T-helper 17 cell (primary cell): ENCODE measurements at regions not wholly inside any gene's neighbourhood (a gene's known extent, or its start where the extent isn't known, plus 50 kb on each side); places are given as distances from the start of the nearest gene placed in this dataset.

Source experiments
- ATAC-seq: fragments of 150-1000 bp; cut with Tn5 transposase; 2 replicates; pipeline ENCODE4 v1.10.0; 2021; ENCODE audit warnings: mild to moderate bottlenecking, moderate library complexity
- DNase-seq, 3 donors: peaks; one replicate each; pipeline versions ENCODE4 v3.0.0 to v3.0.0-alpha.2; 2020 to 2021
- H3K9me3 ChIP-seq: one replicate; pipeline ENCODE4 v1.7.0; 2013; ENCODE audit warnings: low read length, mild to moderate bottlenecking; ENCODE audit not compliant: control insufficient read depth, poor library complexity, severe bottlenecking
- H3K27ac Mint-ChIP-seq: one replicate; pipeline ENCODE4 v1.8.0; 2022; ENCODE audit warnings: mild to moderate bottlenecking, moderate library complexity, mixed read lengths
- H3K27me3 Mint-ChIP-seq: one replicate; pipeline ENCODE4 v1.8.0; 2022; ENCODE audit warnings: mixed read lengths
- H3K36me3 Mint-ChIP-seq: one replicate; pipeline ENCODE4 v1.8.0; 2022; ENCODE audit warnings: low read depth, mixed read lengths
- H3K4me1 Mint-ChIP-seq: one replicate; pipeline ENCODE4 v1.8.0; 2022; ENCODE audit warnings: mild to moderate bottlenecking, mixed read lengths
- H3K4me3 Mint-ChIP-seq: one replicate; pipeline ENCODE4 v1.8.0; 2022; ENCODE audit warnings: mild to moderate bottlenecking, moderate library complexity, mixed read lengths

GRCh38 chr5:3925022-3925421 is 329.4 kb downstream of the IRX1 start:
- no peak overlapping the region for H3K27ac Mint-ChIP-seq
- ATAC-seq (no peak), DNase-seq (no peak)
- no peak overlapping the region for H3K4me3 Mint-ChIP-seq
- peaks cover 2% of the 10 kb centered on the region for H3K9me3 ChIP-seq
- no peaks in the 10 kb centered on the region for H3K36me3 Mint-ChIP-seq
- no peaks in the 10 kb centered on the region for H3K4me1 Mint-ChIP-seq
- no peaks in the 10 kb centered on the region for H3K27me3 Mint-ChIP-seq

DNA sequence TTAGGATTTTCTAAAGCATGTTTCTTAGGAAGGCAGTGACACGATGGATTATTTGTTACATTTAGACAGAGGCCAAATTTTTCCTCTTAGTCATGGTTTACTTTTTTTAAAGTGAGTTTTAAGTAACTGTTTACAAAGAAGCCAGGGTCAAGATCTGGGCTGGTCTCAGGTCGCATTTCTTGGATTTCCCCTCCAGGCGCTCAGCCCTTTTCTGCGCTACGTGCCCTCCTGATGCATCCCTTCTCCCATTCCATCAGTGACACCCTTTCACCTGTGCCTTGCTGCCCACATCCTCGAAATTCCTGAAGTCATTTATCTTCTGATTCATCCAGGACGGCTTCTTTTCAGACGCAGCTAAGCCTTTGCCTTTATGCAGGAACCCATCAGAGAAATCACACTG is 330.3 kb downstream of the IRX1 start:
- H3K27me3 Mint-ChIP-seq, result no peaks in the 10 kb centered on the region
- no peaks in the 10 kb centered on the region for H3K36me3 Mint-ChIP-seq
- no peak for DNase-seq
- ATAC-seq, result no peak
- H3K4me1 Mint-ChIP-seq, result no peaks in the 10 kb centered on the region
- no peak overlapping the region for H3K4me3 Mint-ChIP-seq
- H3K9me3 ChIP-seq, result peaks cover 2% of the 10 kb centered on the region
- H3K27ac Mint-ChIP-seq, result no peak overlapping the region

- Mint-ChIP-seq H3K27ac (no peak overlapping the region), H3K36me3 (no peaks in the 10 kb centered on the region), H3K27me3 (no peaks in the 10 kb centered on the region), H3K4me3 (no peak overlapping the region), H3K4me1 (no peaks in the 10 kb centered on the region)
- no peaks in the 10 kb centered on the region for H3K9me3 ChIP-seq
- DNase-seq (no peak), ATAC-seq (no peak)
Measured at GRCh38 chr5:3929799-3930198, 334.2 kb downstream of the IRX1 start.

GRCh38 chr5:3931976-3932375 is 336.3 kb downstream of the IRX1 start:
- Mint-ChIP-seq H3K27ac (no peak overlapping the region), H3K4me3 (no peak overlapping the region), H3K36me3 (no peaks in the 10 kb centered on the region), H3K27me3 (no peaks in the 10 kb centered on the region), H3K4me1 (no peaks in the 10 kb centered on the region)
- ATAC-seq (no peak), DNase-seq (no peak)
- no peaks in the 10 kb centered on the region for H3K9me3 ChIP-seq

DNA sequence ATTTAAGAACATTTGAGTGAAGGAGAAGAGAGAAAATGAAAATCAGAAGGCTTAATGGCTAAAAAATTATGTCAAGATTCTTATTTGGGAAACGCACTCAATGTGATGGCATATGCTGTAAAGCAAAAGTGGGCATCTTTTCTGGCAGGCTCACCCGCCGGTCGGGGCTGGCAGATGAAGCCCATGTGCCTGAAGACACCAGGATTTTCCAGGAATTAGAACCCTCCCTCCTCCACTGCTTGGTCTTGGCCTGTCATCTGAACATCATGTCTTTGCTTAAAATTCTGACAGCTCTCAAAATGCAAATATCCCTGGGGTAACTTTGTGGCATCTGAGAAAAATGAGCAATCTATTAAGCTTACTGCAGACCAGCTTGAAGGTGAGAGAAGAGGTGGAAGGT is 337.9 kb downstream of the IRX1 start:
- H3K9me3 ChIP-seq, result no peaks in the 10 kb centered on the region
- no peak for DNase-seq
- Mint-ChIP-seq H3K27me3 (no peaks in the 10 kb centered on the region), H3K4me1 (no peaks in the 10 kb centered on the region), H3K4me3 (no peak overlapping the region), H3K36me3 (no peaks in the 10 kb centered on the region), H3K27ac (no peak overlapping the region)
- no peak for ATAC-seq

GRCh38 chr5:3933966-3934365 is 338.3 kb downstream of the IRX1 start:
- ATAC-seq (no peak), DNase-seq (no peak)
- H3K27me3 Mint-ChIP-seq, result no peaks in the 10 kb centered on the region
- H3K4me3 Mint-ChIP-seq, result no peak overlapping the region
- H3K36me3 Mint-ChIP-seq, result no peaks in the 10 kb centered on the region
- no peak overlapping the region for H3K27ac Mint-ChIP-seq
- H3K9me3 ChIP-seq, result no peaks in the 10 kb centered on the region
- no peaks in the 10 kb centered on the region for H3K4me1 Mint-ChIP-seq

DNA sequence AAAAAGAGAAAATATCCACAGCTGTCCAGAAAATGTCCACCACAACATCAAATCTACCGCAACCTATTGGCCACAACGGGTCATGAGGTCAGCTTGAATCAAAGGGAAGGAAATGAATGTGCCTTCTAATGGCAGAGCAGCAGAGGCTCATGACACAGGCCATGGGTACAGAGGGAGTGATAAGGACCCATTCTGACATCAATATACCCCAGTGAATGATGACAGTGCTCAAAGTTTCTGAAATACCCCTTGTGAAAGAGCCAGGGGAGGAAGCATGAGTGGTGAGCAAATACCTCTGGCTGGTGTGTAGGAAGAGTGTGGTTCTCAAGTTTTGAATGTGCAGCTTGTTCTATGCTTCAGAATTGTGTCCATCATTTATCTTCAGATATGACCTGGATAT is 348.2 kb downstream of the IRX1 start:
- Mint-ChIP-seq H3K4me3 (no peak overlapping the region), H3K36me3 (no peaks in the 10 kb centered on the region), H3K27ac (no peak overlapping the region), H3K27me3 (no peaks in the 10 kb centered on the region), H3K4me1 (no peaks in the 10 kb centered on the region)
- no peaks in the 10 kb centered on the region for H3K9me3 ChIP-seq
- ATAC-seq, result no peak
- no peak for DNase-seq

DNA sequence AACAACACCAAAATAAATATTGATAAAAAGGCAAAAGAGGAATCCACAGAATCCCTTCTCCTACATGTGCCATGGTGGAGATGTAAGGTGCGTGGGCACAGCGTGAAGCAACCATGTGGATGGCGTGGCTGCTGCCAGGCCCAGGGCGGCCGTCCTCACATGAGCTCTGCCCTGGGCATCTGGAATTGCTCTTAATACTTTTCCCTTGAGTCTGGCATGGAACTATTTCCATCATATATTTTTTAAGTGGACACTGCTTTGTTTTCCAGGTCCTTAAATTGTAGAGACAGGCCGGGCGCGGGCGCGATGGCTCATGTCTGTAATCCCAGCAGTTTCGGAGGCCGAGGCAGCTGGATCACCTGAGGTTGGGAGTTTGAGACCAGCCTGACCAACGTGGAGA is 349.3 kb downstream of the IRX1 start:
- Mint-ChIP-seq H3K36me3 (no peaks in the 10 kb centered on the region), H3K27ac (no peak overlapping the region), H3K4me1 (no peaks in the 10 kb centered on the region), H3K27me3 (no peaks in the 10 kb centered on the region), H3K4me3 (no peak overlapping the region)
- no peaks in the 10 kb centered on the region for H3K9me3 ChIP-seq
- ATAC-seq (no peak), DNase-seq (no peak)

DNA sequence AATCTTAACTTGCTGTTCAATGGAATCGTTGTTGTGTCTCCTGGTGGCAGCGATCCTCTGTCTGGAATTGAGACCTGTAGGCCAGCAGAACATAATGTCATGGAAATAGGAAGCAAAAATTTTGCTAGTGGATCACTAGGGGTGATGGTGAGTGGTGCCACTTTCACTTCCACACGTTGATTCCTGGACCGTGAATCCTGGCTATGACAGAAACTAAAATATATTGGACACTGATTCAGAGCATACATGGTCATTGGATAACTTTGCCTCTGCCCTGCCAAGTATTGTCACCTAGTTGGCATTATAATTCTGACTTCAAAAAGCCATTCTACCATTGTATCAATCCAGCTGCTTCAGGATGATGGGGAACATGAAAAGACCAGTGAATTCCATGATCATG is 353.2 kb downstream of the IRX1 start:
- no peak overlapping the region for H3K4me3 Mint-ChIP-seq
- ATAC-seq, result no peak
- H3K27me3 Mint-ChIP-seq, result no peaks in the 10 kb centered on the region
- H3K27ac Mint-ChIP-seq, result no peak overlapping the region
- no peaks in the 10 kb centered on the region for H3K4me1 Mint-ChIP-seq
- H3K9me3 ChIP-seq, result no peaks in the 10 kb centered on the region
- DNase-seq, result no peak
- no peaks in the 10 kb centered on the region for H3K36me3 Mint-ChIP-seq

GRCh38 chr5:3954199-3954598 is 358.6 kb downstream of the IRX1 start:
- no peaks in the 10 kb centered on the region for H3K4me1 Mint-ChIP-seq
- H3K36me3 Mint-ChIP-seq, result no peaks in the 10 kb centered on the region
- no peak overlapping the region for H3K27ac Mint-ChIP-seq
- DNase-seq (no peak), ATAC-seq (no peak)
- no peaks in the 10 kb centered on the region for H3K9me3 ChIP-seq
- no peaks in the 10 kb centered on the region for H3K27me3 Mint-ChIP-seq
- H3K4me3 Mint-ChIP-seq, result no peak overlapping the region

- H3K27ac Mint-ChIP-seq, result no peak overlapping the region
Measured at GRCh38 chr5:3954633-3955032, 359.0 kb downstream of the IRX1 start.

GRCh38 chr5:3957658-3958057 is 362.0 kb downstream of the IRX1 start:
- no peaks in the 10 kb centered on the region for H3K27me3 Mint-ChIP-seq
- ATAC-seq, result no peak
- H3K36me3 Mint-ChIP-seq, result no peaks in the 10 kb centered on the region
- peaks cover 2% of the 10 kb centered on the region for H3K9me3 ChIP-seq
- H3K4me1 Mint-ChIP-seq, result no peaks in the 10 kb centered on the region
- no peak for DNase-seq
- H3K4me3 Mint-ChIP-seq, result no peak overlapping the region
- no peak overlapping the region for H3K27ac Mint-ChIP-seq

More at GRCh38 chr5:3954633-3955032, 359.0 kb downstream of the IRX1 start:
- no peak overlapping the region for H3K4me3 Mint-ChIP-seq
- DNase-seq (no peak), ATAC-seq (no peak)
- H3K27me3 Mint-ChIP-seq, result no peaks in the 10 kb centered on the region
- H3K4me1 Mint-ChIP-seq, result no peaks in the 10 kb centered on the region
- no peaks in the 10 kb centered on the region for H3K36me3 Mint-ChIP-seq
- no peaks in the 10 kb centered on the region for H3K9me3 ChIP-seq

- Mint-ChIP-seq H3K4me1 (no peaks in the 10 kb centered on the region), H3K27me3 (no peaks in the 10 kb centered on the region), H3K4me3 (no peak overlapping the region), H3K36me3 (no peaks in the 10 kb centered on the region), H3K27ac (no peak overlapping the region)
- DNase-seq (no peak), ATAC-seq (no peak)
- H3K9me3 ChIP-seq, result peaks cover 2% of the 10 kb centered on the region
Measured at GRCh38 chr5:3958389-3958788, 362.8 kb downstream of the IRX1 start.

DNA sequence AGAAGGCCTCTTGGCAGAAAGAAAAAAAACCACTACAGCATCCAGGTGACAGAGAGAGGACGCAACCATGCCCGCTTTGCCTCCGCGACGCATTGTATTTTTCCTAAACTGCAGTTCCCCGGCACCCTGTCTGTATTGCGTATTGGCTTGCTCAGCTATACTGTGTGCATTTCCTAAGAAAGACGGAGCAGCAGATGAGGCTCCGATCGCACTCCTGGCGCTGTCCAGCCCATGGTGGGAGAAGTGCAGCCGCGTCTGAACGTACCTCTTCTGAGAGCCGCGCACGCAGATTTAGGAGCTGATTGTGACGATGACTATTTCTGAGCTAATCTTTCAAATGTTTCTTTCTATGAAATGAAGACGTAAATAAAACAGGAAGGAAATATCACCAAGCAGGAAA is 366.5 kb downstream of the IRX1 start:
- DNase-seq (no peak), ATAC-seq (no peak)
- H3K27ac Mint-ChIP-seq, result no peak overlapping the region
- H3K27me3 Mint-ChIP-seq, result no peaks in the 10 kb centered on the region
- no peaks in the 10 kb centered on the region for H3K36me3 Mint-ChIP-seq
- no peak overlapping the region for H3K4me3 Mint-ChIP-seq
- H3K9me3 ChIP-seq, result peaks cover 2% of the 10 kb centered on the region
- H3K4me1 Mint-ChIP-seq, result no peaks in the 10 kb centered on the region

DNA sequence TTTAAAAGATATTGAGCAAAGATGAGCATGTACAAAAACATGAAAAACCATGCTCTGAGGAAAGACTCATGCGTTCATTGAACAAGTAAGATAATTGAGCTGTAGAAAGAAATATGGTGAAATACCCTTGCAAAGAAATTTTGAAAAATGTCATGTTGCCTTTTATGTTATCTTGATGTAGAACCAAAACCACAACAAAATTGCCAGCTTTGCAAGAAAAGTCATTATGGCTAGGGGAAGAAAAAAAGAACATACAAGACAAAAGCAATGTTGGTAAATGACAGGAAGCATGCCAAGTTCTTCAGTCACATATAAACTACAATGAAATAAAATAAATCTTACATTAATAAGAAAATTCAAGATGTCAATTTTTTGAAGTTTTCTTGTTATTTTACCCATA is 368.0 kb downstream of the IRX1 start:
- H3K9me3 ChIP-seq, result peaks cover 2% of the 10 kb centered on the region
- Mint-ChIP-seq H3K36me3 (no peaks in the 10 kb centered on the region), H3K4me1 (no peaks in the 10 kb centered on the region), H3K27me3 (no peaks in the 10 kb centered on the region), H3K4me3 (no peak overlapping the region), H3K27ac (no peak overlapping the region)
- DNase-seq (no peak), ATAC-seq (no peak)
